Thoracic aorta (tissue), 2 donors: ENCODE measurements at regions not wholly inside any gene's neighbourhood (a gene's known extent, or its start where the extent isn't known, plus 50 kb on each side); places are given as distances from the start of the nearest gene placed in this dataset.
A peak's percentile ranks its signal among the peaks of the same experiment; 100 is the strongest.

ENCODE experiments used
- ATAC-seq: fragments of 150-250 bp; one replicate; pipeline ENCODE4 v1.8.0; 2017; ENCODE audit warnings: low read depth; ENCODE audit not compliant: insufficient number of reproducible peaks, low FRiP score
- DNase-seq: peaks from one replicate; pipeline ENCODE4 v3.0.0-alpha.2; 2020; ENCODE audit warnings: low spot score
- H3K27ac ChIP-seq, 2 donors: fragments of 200-600 bp; sonication (generic); 1 replicate in 1 of 2; 2 replicates in 1 of 2; pipeline ENCODE4 v1.5.1; 2016; ENCODE audit warnings: mild to moderate bottlenecking in 2 of 2, moderate library complexity in 2 of 2
- H3K27me3 ChIP-seq: fragments of 200-600 bp; sonication (generic); replicated peaks from 2 replicates; pipeline ENCODE4 v1.6.0; 2016; ENCODE audit warnings: mild to moderate bottlenecking; ENCODE audit not compliant: insufficient read depth
- H3K36me3 ChIP-seq: fragments of 200-600 bp; sonication (generic); one replicate; pipeline ENCODE4 v1.5.1; 2016
- H3K4me1 ChIP-seq, 2 donors: fragments of 200-600 bp; sonication (generic); 1 replicate in 1 of 2; 2 replicates in 1 of 2; pipeline versions ENCODE4 v1.5.1 to v1.6.0; 2016; ENCODE audit warnings: low read depth in 2 of 2, mild to moderate bottlenecking in 1 of 2; ENCODE audit not compliant: control insufficient read depth in 1 of 2
- H3K4me3 ChIP-seq: fragments of 200-600 bp; sonication (generic); 2 replicates; pipeline ENCODE4 v1.5.1; 2016; ENCODE audit warnings: mild to moderate bottlenecking
- H3K9me3 ChIP-seq: fragments of 200-600 bp; sonication (generic); 2 replicates; pipeline ENCODE4 v1.5.1; 2016
- TF ChIP-seq, protein P1 (sequence below): fragments of 200-600 bp; sonication (generic); IDR thresholded peaks from one replicate; pipeline ENCODE4 v1.5.1; 2019; ENCODE audit warnings: antibody characterized with exemption

DNA sequence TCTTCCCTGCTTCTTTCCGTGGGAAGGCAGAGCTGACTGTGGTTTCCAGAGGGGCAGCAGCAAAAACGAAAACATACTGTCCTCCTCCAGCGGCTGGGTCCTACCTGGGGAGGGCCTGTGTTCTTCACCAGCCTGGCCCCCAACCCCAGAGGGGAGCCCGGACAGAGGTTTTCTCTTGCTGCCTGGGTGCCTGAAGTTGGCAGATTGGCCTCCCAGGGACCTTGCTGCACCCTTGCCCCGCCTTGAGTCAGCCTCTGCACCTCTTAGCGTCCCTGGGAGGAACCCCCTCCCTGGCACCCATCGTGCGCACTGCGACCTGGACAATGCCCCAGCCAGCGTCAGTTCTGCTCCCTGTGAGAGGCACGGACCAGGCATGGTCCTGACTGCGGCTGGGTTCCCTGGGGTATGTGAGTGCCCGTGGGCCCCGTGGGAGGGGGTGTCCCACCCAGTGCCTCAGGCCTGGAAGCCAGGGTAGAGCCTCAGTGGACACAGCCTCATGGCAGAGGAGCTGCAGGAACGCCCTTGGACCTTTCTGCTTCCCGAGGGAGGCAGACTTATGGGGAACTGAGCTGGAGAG is 56.8 kb upstream of the PRR23E start:
- Histone ChIP-seq H3K27ac (no peak overlapping the region), H3K4me3 (peak overlapping the region; percentile 63)
- DNase-seq: no peak

DNA sequence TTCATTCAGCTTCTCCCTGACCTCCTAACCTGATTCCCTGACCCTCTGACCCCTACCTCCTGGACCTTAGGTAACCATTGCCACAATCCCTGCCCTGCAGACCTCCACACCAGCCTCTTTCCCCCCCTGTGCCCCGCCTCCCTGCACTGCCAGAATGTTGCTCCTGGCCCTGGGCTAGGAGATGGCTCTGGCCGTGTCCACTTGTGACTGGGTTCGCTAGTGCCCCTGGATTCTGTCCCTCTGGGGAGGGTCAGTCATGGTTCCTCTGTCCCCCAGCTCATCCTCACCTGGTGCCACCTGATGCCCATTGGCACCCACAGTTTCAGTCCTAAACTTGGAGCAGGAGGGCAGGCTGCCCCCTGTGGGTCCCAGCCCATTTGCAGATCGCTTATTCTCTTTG is 56.2 kb upstream of the PRR23E start:
- Histone ChIP-seq H3K36me3 (no peaks in the 10 kb centered on the region), H3K4me1 (peaks cover 3 to 19% of the 10 kb centered on the region in 2 donors), H3K4me3 (no peak overlapping the region), H3K27ac (no peak overlapping the region), H3K27me3 (no peaks in the 10 kb centered on the region), H3K9me3 (no peaks in the 10 kb centered on the region)
- no peak for ATAC-seq
- TF ChIP-seq, protein P1, sequence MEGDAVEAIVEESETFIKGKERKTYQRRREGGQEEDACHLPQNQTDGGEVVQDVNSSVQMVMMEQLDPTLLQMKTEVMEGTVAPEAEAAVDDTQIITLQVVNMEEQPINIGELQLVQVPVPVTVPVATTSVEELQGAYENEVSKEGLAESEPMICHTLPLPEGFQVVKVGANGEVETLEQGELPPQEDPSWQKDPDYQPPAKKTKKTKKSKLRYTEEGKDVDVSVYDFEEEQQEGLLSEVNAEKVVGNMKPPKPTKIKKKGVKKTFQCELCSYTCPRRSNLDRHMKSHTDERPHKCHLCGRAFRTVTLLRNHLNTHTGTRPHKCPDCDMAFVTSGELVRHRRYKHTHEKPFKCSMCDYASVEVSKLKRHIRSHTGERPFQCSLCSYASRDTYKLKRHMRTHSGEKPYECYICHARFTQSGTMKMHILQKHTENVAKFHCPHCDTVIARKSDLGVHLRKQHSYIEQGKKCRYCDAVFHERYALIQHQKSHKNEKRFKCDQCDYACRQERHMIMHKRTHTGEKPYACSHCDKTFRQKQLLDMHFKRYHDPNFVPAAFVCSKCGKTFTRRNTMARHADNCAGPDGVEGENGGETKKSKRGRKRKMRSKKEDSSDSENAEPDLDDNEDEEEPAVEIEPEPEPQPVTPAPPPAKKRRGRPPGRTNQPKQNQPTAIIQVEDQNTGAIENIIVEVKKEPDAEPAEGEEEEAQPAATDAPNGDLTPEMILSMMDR: no peak
- no peak for DNase-seq

More for the DNA sequence above, 56.8 kb upstream of the PRR23E start:
- no peak for ATAC-seq
- Histone ChIP-seq H3K27me3 (no peaks in the 10 kb centered on the region), H3K9me3 (no peaks in the 10 kb centered on the region), H3K4me1 (peaks cover 3 to 19% of the 10 kb centered on the region in 2 donors), H3K36me3 (no peaks in the 10 kb centered on the region)
- TF ChIP-seq, protein P1: no peak

DNA sequence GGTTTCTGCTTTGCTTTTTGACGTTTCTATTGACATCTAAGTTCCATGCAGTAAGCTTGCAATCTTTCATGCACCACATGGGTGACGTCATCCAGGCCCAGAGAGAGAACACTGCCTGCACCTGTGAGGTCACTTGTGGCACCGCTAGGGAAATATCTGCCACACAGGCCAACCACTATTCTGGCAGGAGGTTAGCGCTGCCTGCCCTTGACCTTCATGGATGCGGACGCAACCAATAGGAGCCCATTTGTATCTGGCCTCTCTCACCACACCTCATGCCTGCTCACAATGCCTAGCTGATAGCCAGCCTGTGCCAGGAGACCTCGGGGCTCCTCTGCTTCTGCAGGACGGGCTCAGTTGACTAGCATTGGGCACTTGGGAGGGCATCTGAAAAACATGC is 55.8 kb upstream of the PRR23E start:
- no peak for DNase-seq
- H3K9me3 ChIP-seq: no peaks in the 10 kb centered on the region
- H3K4me1 ChIP-seq: peaks cover 3 to 19% of the 10 kb centered on the region in 2 donors
- TF ChIP-seq, protein P1: no peak
- no peaks in the 10 kb centered on the region for H3K36me3 ChIP-seq
- no peaks in the 10 kb centered on the region for H3K27me3 ChIP-seq
- no peak overlapping the region for H3K4me3 ChIP-seq
- H3K27ac ChIP-seq: no peak overlapping the region
- ATAC-seq: no peak

DNA sequence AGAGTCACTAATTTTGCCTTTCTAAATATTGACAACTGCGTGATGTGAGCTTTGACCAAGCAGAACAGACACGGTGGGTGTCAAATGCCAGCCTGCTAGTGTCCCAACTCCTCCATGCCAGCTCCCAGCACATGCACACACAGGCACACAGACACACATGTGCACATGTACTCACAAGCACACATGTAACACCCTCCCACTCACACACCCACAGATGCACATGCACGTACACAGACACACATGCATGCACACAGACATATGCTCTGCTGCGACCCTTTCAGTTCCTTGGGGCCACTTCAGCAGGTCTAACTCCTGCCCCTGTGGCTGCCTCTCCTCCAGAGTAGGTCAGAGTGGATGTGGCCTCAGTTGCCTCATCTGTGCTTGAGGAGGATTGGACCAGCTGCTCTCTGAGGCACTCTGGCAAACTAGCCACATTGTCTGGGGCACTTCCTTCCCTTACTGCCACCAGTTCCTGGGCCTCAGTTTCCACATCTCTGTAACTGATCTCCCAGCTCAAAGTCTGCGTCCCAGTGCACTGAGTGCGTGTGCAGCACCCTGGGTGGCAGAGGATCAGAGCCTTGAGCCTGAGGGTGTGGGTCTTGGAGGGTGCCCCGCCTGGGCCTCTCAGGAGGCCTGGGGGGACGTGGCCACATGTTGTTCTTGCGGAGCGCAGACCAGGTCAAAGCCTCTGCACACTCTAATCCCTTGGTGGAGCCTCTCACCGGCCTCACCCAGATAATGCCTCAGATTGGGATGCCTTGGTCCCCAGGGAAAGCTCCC is 55.0 kb upstream of the PRR23E start:
- ATAC-seq (no peak), DNase-seq (no peak)
- H3K4me1 ChIP-seq: peaks cover 3 to 19% of the 10 kb centered on the region in 2 donors
- no peaks in the 10 kb centered on the region for H3K27me3 ChIP-seq
- H3K9me3 ChIP-seq: no peaks in the 10 kb centered on the region
- no peak overlapping the region for H3K27ac ChIP-seq
- no peaks in the 10 kb centered on the region for H3K36me3 ChIP-seq
- TF ChIP-seq, protein P1: no peak
- no peak overlapping the region for H3K4me3 ChIP-seq

DNA sequence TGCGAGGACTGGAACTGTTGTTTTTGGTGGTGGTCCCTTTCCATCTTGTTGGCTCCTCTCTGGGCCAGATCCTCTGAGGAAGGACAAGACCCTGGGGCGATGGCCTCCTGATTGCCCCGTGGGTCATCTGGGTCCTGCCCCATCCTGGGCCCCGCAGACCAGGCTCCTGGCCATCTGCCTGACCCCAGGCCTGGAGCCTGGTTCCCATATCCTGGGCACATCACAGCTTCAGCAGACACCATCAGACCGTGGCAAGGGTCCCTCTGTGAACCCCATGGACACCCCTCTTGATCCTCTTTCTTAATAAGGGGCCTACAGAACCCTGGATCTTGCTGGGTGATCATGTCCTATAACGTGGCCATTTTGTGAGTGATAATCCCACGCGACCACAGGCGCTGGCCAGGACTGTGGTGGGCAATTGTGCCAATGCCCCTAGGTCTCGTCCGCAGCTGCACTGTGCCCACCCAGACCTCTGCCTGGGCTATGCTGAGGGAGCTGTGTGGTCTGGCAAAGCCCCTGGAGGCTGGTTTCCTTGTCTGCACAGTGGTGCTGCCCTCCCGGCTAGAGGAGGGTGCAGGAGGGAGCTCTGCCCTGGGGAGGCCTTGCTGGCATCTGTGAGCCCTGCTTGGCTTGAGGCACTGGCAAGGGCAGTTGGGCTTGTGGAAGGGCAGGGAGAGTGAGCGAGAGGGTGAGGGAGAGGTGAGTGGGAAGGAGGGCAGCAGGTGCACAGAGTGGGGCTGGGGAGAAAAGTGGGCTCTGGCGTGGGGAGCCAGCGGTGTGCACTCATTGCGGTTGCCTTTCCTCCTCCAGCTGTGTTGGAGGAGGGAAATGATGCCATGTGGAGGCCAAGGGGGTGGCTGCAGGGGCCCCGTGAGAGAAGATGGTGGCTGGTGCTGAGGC is 53.1 kb upstream of the PRR23E start:
- Histone ChIP-seq H3K4me3 (no peak overlapping the region), H3K9me3 (no peaks in the 10 kb centered on the region), H3K36me3 (no peaks in the 10 kb centered on the region), H3K27ac (no peak overlapping the region), H3K27me3 (no peaks in the 10 kb centered on the region), H3K4me1 (peaks cover 3 to 15% of the 10 kb centered on the region in 2 donors)
- DNase-seq (no peak), ATAC-seq (no peak)
- TF ChIP-seq, protein P1: no peak
